ENCODE measurements at regions not wholly inside any gene's neighbourhood (a gene's known extent, or its start where the extent isn't known, plus 50 kb on each side); places are given as distances from the start of the nearest gene placed in this dataset.

DNA sequence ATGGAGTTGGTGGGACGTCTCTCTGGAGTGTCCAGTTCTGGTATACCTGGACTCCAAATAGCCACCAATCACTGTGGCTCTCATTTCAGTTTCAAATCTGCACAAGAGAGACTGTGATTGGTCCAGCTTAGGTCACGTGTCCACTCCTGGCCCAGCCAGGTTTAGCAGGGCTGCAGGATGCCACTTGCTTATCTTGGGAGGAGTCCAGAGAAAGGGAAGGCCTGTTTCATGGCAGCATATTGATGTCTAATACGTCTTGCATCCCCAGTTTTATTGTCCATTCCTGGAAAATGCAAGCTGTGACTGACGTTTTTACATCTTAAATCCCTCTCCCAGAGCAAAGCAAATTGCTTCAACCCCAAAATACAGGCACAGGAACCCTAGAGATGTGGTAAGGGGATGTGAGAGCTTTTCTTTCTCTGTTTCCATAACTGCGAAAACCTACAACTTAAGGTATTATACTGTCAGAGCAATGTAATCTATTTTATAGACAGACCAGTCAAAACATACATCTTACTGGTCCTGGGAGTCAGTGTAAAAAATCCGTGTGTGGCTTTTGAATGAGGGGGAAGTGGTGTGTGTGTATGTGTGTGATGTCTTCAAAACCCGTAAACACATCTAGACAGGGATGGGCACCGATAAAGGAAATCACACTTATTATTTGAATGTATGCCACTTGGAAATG lies 274.4 kb downstream of the TLE3 start:
- H3K27ac ChIP-seq (ENCODE audit: low read depth in 1 of 2, low read length in 2 of 2): no peak overlapping the region
- DNase-seq (ENCODE audit: low spot score): no peak
- no peaks in the 10 kb centered on the region for H3K27me3 ChIP-seq (ENCODE audit: control insufficient read depth in 4 of 4, insufficient read depth in 4 of 4, low read length in 3 of 4)
- no peaks in the 10 kb centered on the region for H3K4me1 ChIP-seq (ENCODE audit: control insufficient read depth in 4 of 4, insufficient read depth in 4 of 4, low read length in 3 of 4)
- peak; percentile 36 for TF ChIP-seq SP1 (IDR thresholded peaks at IDR 0.05)
- no peak for TF ChIP-seq HNF4A (conservative IDR thresholded peaks at IDR 0.05)
- TF ChIP-seq, protein P1, sequence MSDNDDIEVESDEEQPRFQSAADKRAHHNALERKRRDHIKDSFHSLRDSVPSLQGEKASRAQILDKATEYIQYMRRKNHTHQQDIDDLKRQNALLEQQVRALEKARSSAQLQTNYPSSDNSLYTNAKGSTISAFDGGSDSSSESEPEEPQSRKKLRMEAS (IDR thresholded peaks at IDR 0.05): no peak
- WGBS: 64% methylated on average over 8 of the region's 8 CpGs
- no peaks in the 10 kb centered on the region for H3K9me3 ChIP-seq (ENCODE audit: control insufficient read depth in 4 of 4, low read length in 3 of 4)
- H3K9ac ChIP-seq (ENCODE audit: low read depth in 1 of 2, low read length in 2 of 2): no peak overlapping the region
- H3K4me3 ChIP-seq (ENCODE audit: low read depth in 1 of 3, low read length in 3 of 3): no peak overlapping the region
- H3K36me3 ChIP-seq (ENCODE audit: control insufficient read depth in 4 of 4, insufficient read depth in 3 of 4, low read depth in 1 of 4, low read length in 3 of 4): no peaks in the 10 kb centered on the region

DNA sequence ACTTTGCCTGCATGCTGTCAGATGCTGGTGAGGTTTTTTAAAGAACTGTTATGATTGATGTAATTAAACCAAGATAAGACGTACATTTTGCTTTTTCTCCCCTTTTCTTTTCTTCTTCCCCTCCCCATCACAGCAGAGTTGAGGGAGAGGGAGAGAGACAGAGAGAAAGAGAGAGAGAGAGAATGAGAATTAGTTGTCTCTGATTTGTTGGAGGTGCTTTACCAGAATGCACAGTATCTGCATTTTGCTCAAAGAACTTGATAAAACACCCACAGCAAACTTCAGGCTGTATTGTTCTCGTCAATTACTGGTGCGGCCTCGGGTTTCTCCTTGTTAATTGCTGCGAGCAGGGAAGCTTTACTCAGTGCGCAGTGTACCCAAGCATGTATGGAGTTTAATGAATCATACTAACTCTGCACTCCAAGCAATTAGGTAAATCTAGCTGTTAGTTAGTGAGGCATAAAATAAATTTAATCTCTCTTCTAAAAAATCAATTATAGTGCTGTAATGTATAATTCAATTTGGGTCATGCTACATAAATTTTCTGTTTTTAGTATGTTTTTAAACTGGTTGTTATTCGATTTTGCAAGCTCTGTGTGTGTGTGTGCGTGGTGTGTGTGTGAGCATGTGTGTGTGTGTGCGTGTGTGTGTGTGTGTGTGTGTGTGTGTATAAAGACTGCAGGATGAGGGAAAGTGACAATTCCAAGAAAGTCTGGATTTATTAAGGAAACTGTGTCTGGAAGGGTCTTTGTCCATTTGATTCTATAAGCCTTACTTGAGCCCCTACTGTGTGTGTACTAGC lies 273.4 kb downstream of the TLE3 start:
- no peak overlapping the region for H3K4me3 ChIP-seq (ENCODE audit: low read depth in 1 of 3, low read length in 3 of 3)

More for the DNA sequence above, 273.4 kb downstream of the TLE3 start:
- TF ChIP-seq, protein P1 (IDR thresholded peaks at IDR 0.05): no peak
- TF ChIP-seq YY1 (IDR thresholded peaks at IDR 0.05) (no peak), FOXA2 (IDR thresholded peaks at IDR 0.05) (no peak), RAD21 (IDR thresholded peaks at IDR 0.05) (no peak), GABPA (IDR thresholded peaks at IDR 0.05 in 1 of 2, conservative IDR thresholded peaks at IDR 0.05 in 1 of 2) (no peak), FOXA1 (IDR thresholded peaks at IDR 0.05) (no peak), TAF1 (conservative IDR thresholded peaks at IDR 0.05) (no peak), SP1 (IDR thresholded peaks at IDR 0.05) (no peak), JUND (IDR thresholded peaks at IDR 0.05) (no peak), RXRA (IDR thresholded peaks at IDR 0.05) (no peak), NR2F2 (IDR thresholded peaks at IDR 0.05) (no peak), HNF4G (IDR thresholded peaks at IDR 0.05) (no peak), HNF4A (conservative IDR thresholded peaks at IDR 0.05) (no peak), EGR1 (IDR thresholded peaks at IDR 0.05; ENCODE audit: low read depth in 2 of 2) (no peak)
- TF ChIP-seq, protein P2, sequence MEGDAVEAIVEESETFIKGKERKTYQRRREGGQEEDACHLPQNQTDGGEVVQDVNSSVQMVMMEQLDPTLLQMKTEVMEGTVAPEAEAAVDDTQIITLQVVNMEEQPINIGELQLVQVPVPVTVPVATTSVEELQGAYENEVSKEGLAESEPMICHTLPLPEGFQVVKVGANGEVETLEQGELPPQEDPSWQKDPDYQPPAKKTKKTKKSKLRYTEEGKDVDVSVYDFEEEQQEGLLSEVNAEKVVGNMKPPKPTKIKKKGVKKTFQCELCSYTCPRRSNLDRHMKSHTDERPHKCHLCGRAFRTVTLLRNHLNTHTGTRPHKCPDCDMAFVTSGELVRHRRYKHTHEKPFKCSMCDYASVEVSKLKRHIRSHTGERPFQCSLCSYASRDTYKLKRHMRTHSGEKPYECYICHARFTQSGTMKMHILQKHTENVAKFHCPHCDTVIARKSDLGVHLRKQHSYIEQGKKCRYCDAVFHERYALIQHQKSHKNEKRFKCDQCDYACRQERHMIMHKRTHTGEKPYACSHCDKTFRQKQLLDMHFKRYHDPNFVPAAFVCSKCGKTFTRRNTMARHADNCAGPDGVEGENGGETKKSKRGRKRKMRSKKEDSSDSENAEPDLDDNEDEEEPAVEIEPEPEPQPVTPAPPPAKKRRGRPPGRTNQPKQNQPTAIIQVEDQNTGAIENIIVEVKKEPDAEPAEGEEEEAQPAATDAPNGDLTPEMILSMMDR (IDR thresholded peaks at IDR 0.05; ENCODE audit: low read depth, low read length, missing input control): no peak
- TF ChIP-seq, protein P3, sequence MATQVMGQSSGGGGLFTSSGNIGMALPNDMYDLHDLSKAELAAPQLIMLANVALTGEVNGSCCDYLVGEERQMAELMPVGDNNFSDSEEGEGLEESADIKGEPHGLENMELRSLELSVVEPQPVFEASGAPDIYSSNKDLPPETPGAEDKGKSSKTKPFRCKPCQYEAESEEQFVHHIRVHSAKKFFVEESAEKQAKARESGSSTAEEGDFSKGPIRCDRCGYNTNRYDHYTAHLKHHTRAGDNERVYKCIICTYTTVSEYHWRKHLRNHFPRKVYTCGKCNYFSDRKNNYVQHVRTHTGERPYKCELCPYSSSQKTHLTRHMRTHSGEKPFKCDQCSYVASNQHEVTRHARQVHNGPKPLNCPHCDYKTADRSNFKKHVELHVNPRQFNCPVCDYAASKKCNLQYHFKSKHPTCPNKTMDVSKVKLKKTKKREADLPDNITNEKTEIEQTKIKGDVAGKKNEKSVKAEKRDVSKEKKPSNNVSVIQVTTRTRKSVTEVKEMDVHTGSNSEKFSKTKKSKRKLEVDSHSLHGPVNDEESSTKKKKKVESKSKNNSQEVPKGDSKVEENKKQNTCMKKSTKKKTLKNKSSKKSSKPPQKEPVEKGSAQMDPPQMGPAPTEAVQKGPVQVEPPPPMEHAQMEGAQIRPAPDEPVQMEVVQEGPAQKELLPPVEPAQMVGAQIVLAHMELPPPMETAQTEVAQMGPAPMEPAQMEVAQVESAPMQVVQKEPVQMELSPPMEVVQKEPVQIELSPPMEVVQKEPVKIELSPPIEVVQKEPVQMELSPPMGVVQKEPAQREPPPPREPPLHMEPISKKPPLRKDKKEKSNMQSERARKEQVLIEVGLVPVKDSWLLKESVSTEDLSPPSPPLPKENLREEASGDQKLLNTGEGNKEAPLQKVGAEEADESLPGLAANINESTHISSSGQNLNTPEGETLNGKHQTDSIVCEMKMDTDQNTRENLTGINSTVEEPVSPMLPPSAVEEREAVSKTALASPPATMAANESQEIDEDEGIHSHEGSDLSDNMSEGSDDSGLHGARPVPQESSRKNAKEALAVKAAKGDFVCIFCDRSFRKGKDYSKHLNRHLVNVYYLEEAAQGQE (IDR thresholded peaks at IDR 0.05): no peak
- TF ChIP-seq, protein P4, sequence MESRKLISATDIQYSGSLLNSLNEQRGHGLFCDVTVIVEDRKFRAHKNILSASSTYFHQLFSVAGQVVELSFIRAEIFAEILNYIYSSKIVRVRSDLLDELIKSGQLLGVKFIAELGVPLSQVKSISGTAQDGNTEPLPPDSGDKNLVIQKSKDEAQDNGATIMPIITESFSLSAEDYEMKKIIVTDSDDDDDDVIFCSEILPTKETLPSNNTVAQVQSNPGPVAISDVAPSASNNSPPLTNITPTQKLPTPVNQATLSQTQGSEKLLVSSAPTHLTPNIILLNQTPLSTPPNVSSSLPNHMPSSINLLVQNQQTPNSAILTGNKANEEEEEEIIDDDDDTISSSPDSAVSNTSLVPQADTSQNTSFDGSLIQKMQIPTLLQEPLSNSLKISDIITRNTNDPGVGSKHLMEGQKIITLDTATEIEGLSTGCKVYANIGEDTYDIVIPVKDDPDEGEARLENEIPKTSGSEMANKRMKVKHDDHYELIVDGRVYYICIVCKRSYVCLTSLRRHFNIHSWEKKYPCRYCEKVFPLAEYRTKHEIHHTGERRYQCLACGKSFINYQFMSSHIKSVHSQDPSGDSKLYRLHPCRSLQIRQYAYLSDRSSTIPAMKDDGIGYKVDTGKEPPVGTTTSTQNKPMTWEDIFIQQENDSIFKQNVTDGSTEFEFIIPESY (IDR thresholded peaks at IDR 0.05): no peak
- TF ChIP-seq, protein P5, sequence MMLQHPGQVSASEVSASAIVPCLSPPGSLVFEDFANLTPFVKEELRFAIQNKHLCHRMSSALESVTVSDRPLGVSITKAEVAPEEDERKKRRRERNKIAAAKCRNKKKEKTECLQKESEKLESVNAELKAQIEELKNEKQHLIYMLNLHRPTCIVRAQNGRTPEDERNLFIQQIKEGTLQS (IDR thresholded peaks at IDR 0.05): no peak
- Histone ChIP-seq H3K36me3 (ENCODE audit: control insufficient read depth in 4 of 4, insufficient read depth in 3 of 4, low read depth in 1 of 4, low read length in 3 of 4) (no peaks in the 10 kb centered on the region), H3K9me3 (ENCODE audit: control insufficient read depth in 4 of 4, low read length in 3 of 4) (no peaks in the 10 kb centered on the region), H3K27ac (ENCODE audit: low read depth in 1 of 2, low read length in 2 of 2) (no peak overlapping the region), H3K27me3 (ENCODE audit: control insufficient read depth in 4 of 4, insufficient read depth in 4 of 4, low read length in 3 of 4) (no peaks in the 10 kb centered on the region), H3K4me1 (ENCODE audit: control insufficient read depth in 4 of 4, insufficient read depth in 4 of 4, low read length in 3 of 4) (no peaks in the 10 kb centered on the region), H3K9ac (ENCODE audit: low read depth in 1 of 2, low read length in 2 of 2) (no peak overlapping the region)
- no peak for DNase-seq (ENCODE audit: low spot score)
- WGBS: 78% methylated on average over 9 of the region's 9 CpGs

All from liver (tissue), 8 donors.